Hepatic stellate cell (primary cell): ENCODE measurements at regions not wholly inside any gene's neighbourhood (a gene's known extent, or its start where the extent isn't known, plus 50 kb on each side); places are given as distances from the start of the nearest gene placed in this dataset.

Experiments
- DNase-seq: peaks from one replicate; pipeline ENCODE4 v3.0.0; 2011; ENCODE audit warnings: low spot score

DNA sequence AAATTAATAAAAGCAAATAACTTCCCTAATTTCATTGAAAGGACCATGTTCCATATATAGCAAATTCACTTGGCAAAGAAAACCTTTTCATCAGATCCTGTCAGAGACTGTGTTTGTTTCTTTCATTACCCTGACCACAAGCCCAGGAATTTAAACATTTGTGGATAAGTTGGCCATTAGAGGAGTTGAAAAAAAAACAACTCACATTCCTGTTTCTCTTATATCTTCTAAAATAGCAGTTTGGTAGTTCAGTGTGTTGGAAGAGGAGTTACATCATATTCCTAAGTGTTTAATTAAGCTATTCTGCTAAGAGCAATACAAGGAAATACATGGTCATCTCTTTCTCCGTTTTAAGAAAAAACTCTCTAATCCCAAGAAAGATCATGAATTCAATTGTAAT is 505.6 kb downstream of the TLE1 start:
- DNase-seq, result peak; percentile 26

DNA sequence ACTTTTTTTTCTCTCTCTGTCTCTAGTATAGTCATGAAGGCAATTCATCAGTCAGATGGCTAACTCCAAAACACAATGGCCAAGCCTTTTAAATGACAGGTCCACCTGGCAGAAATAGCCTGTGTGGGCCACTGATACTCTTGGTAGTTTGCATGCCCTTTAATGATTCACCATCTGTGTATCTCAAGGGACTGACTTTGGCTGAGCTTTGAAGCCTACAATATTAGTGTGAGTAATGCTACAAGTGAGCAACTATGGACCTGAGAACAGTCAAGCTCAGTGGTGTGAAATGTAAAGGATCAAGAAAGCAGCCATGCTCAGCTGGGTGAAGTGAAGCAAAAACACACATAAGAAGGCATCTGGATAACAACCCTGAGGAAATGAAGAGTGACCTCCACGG is 506.9 kb downstream of the TLE1 start:
- DNase-seq, result peak; percentile 12

DNA sequence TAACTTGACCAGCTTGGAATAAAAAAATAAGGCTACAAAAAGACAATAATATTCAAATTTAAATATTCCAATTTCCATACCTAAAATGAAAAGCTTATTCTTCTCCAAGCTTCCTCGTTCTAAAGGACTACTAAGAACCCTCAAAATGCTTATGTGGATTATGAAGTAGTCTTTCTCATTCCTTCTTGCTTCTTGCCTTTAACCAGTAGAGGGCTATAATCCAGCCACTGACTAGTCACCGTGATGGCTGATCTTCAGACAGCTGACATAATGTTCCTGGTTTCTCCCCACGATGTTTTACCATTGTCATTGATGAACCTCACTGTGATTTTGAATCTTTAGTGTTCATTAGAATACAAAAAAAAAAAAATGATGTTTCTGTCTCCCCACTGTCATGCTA is 515.3 kb downstream of the TLE1 start:
- DNase-seq, result no peak

DNA sequence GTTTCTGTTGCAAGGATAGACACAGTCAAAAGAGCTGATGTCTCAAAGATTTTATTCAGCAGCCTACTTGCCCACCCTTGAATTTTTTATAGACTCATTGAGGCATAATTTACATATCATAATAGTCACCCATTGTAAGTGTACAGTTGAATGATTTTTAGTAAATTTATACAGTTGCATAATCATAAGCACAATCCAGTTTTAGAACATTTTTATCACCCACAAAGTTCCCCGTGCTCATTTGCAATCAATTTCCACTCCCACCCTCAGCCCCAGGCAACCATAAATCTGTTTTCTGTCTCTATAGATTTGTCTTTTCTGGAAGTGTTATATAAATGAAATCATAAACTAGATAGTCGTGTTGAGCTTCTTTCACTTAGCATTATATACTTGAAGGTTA is 517.7 kb downstream of the TLE1 start:
- DNase-seq, result no peak

DNA sequence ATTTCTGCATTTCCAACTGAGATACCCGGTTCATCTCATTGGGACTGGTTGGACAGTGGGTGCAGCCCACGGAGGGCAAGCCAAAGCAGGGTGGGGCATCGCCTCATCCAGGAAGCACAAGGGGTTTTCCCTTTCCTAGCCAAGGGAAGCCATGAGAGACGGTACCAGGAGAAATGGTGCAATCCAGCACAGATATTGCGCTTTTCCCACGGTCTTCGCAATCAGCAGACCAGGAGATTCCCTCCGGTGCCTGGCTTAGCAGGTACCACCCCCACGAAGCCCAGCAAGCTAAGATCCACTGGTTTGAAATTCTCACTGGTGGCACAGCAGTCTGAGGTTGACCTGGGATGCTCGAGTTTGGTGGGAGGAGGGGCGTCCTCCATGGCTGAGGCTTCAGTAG is 527.0 kb downstream of the TLE1 start:
- DNase-seq, result no peak

GRCh38 chr9:81156381-81156780 is 533.0 kb downstream of the TLE1 start:
- no peak for DNase-seq

- DNase-seq, result no peak
These were observed 539.2 kb downstream of the TLE1 start for GRCh38 chr9:81150016-81150625.

GRCh38 chr9:81146684-81147337 is 542.5 kb downstream of the TLE1 start:
- peak; percentile 47 for DNase-seq

DNA sequence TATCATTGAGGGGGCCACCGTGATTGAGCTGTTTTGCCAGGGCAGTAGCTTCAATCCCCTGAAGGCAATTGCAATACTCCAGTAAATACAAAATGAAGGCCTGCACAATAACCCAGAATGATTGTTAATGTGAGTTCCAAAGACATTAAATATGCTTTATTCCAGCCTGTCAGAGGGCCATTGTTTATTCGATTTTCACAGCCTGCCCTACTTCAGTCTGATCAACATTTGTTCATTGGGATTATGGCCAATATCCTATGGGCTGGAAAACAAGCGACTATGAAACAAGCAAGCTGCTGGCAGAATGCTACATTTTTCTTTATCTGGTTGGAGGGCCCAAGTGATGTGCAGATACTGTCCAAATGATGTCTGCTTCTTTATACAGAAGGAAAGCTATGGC is 543.1 kb downstream of the TLE1 start:
- no peak for DNase-seq

GRCh38 chr9:81145331-81145963 is 543.9 kb downstream of the TLE1 start:
- DNase-seq, result peak; percentile 32

- no peak for DNase-seq
These were observed 547.4 kb downstream of the TLE1 start for GRCh38 chr9:81141961-81142360.

DNA sequence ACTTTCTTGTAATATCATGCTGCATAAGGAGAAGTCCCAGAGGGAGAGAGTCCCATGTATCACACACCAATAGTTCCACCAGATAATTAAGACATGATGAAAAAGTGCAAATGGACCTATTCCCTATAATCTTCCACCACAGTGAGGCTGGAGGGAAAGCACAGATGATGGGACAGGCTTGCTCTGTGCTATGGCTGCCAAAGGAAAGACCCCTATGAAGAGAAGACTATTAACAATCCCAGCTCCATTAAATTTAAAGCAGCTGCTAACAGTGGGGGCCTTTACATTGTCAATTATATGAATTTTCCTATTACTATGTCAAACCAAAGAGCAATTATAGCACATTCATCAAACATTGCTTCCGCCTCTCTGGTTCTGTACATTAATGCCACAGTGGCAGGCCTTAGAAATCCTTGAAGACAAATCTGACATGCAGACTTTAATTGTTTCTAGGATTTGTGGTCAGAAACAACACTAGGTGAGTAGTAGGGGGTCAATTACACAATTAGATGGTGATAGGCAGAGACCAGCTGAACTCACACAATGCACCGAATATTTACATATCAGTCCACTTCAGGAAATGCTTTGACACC is 551.3 kb downstream of the TLE1 start:
- DNase-seq, result no peak

DNA sequence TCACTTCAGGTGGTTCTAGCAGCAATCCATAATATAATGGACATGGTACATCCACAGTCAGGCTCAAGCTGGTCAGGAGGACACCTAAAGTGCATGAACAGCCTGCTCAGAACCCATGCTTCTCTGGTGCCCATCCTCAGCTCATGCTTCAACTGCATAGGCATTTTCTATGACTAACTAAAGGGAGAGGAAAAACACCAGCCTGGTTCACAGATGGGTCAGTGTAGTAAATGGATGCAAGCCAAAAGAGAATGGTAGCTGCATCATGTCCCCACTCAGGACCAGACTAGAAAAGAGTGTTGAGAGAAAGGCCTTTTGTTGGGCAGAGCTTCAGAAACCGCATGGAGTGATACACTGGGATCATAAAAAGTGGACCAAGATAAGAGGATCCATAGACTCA is 556.6 kb downstream of the TLE1 start:
- peak; percentile 6 for DNase-seq

DNA sequence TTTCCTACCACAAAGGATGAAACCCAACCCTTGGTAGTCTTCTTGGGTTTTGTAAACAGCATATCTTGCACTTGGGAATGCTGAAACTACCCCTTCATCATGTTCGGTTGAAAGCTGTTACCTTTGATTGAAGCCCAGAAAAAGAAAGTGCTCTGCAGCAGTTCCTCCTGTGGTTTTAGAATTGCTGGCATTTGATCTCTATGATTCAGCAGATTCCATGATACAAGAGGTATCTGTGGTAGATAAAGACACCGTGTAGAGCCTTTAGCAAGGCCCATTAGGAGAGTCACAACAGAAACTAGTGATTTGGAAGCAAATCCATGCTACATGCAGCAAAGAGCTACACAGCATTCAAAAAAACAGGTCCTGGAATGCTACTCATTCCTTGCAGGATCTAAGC is 557.0 kb downstream of the TLE1 start:
- peak; percentile 11 for DNase-seq

- no peak for DNase-seq
These were observed 560.6 kb downstream of the TLE1 start for GRCh38 chr9:81128701-81129100.

DNA sequence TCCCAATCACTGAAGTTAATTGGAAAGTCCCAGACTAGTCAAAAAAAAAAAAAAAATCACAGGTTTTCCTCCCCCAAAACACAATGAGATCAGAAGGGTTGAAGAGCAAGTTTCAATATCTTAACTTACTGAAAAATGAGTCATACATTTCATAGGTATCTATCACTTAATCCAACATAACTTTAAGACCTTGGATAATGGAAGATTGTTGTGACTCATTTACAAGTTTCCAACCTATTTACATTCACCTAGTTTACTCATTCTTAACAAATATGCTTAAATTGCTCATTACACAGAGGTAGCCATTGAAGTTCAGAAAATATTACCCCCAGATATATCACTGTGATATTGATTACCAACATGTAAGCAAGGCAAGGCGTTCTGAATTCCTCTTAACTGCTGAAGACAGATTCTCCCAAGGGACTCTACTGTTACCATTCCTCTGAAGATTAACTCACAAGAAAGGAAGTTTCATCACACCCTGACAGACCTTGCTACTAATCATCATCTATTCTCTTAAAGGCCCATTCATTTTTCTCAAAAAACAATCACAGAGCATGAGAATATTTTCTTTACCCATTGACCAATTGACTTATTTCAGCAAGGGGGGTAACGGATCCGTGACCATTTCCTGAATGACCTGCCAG is 563.8 kb downstream of the TLE1 start:
- no peak for DNase-seq

DNA sequence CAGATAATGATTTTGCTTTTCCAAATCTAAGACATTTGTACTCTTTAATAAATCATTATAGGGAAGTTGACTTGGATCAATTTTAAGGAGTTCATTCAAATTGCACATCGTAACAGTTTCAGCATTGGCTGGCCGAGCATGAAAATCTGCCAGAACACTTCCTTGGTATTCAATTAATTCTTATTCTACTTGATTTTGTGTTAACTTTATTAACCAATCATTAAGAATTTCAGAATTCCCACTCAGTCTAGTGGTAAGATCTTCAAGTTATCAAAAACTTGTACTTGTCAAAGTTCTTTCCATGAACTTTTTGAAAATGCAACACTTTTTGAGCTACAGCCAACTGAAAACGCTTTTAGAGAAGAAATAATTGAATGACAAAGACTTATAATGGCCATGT is 565.8 kb downstream of the TLE1 start:
- no peak for DNase-seq

DNA sequence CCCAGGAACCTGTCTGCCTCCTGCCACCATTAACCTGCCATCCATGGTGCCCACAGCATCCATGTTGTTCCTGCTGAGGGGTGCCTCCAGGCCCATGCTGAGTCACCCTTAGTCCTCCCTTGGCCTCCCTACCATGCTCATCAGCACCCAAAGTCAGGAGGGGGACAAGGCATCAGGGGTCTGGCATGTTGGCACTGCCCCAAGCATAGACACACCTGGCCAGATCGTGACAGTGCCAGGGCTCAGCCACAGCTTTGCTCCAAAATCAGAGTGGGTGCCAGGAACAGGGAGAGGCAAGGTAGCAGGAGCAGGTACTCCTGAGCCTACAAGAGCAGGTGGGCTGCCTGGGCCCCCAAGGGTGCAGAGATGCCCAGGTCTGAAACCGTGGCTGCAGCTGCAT is 566.6 kb downstream of the TLE1 start:
- DNase-seq, result no peak

- DNase-seq, result no peak
These were observed 569.8 kb downstream of the TLE1 start for GRCh38 chr9:81119591-81119990.

GRCh38 chr9:81118416-81118815 is 570.9 kb downstream of the TLE1 start:
- DNase-seq, result no peak

GRCh38 chr9:81116340-81117137 is 572.8 kb downstream of the TLE1 start:
- no peak for DNase-seq
